K562 (cell line): ENCODE measurements at regions not wholly inside any gene's neighbourhood (a gene's known extent, or its start where the extent isn't known, plus 50 kb on each side); places are given as distances from the start of the nearest gene placed in this dataset.

ENCODE experiments used
- ATAC-seq: fragments of 200-7000 bp; cut with Tn5 transposase; 3 replicates; pipeline ENCODE4 v1.9.1; 2020; ENCODE audit warnings: moderate library complexity
- BruUV-seq: library from RNA; stranded (reverse); fragments of 400-500 nt; replicated peaks from 2 replicates; lab custom pipeline; 2021; lab: Mats Ljungman, UMichigan
- CTCF ChIA-PET: fragments of 300-600 bp; formaldehyde crosslinking; extraction: SDS; loops from one replicate; lab custom pipeline; 2021; ENCODE audit warnings: low intra/inter-chr PET ratio; lab: Yijun Ruan, JAX
- POLR2A ChIA-PET: fragments of 300-600, 350-650 bp; sonication (Branson Sonifier 250); formaldehyde crosslinking; extraction: SDS; loops from one replicate; lab custom pipeline; 2021; ENCODE audit warnings: antibody characterized with exemption, inconsistent platforms; lab: Yijun Ruan, JAX
- DNase-seq, 4 experiments: peaks; one replicate each; pipeline versions ENCODE4 v3.0.0 to v3.0.0-alpha.2; 2011 to 2018; ENCODE audit warnings: low spot score in 3 of 4, mixed read lengths in 3 of 4; ENCODE audit errors: extremely low read depth in 1 of 4
- FAIRE-seq: peaks from 2 replicates; lab custom pipeline; 2011; peaks lifted over from hg19 to GRCh38; lab: Jason Lieb, UNC
- H2AFZ ChIP-seq: 2 replicates; pipeline ENCODE4 v1.6.0; 2011; ENCODE audit warnings: low read depth, low read length, control low read depth, inconsistent platforms
- H3K27ac ChIP-seq: fragments of 200-600 bp; 3 replicates; pipeline ENCODE4 v1.8.0; 2011; ENCODE audit warnings: low read depth, mild to moderate bottlenecking, control low read depth, inconsistent platforms, low read length, moderate library complexity, mixed read lengths; ENCODE audit errors: extremely low read depth
- H3K27me3 ChIP-seq, 2 experiments: fragments of 300-600 bp in 1 of 2; 2 replicates in 1 of 2; 3 replicates in 1 of 2; pipeline versions ENCODE4 v1.6.0 to v1.8.0; 2011; ENCODE audit warnings: inconsistent platforms in 2 of 2, low read length in 2 of 2, mild to moderate bottlenecking in 1 of 2, mixed read lengths in 1 of 2, moderate library complexity in 1 of 2; ENCODE audit not compliant: control insufficient read depth in 2 of 2, insufficient read depth in 2 of 2
- H3K36me3 ChIP-seq: fragments of 300-600 bp; 3 replicates; pipeline ENCODE4 v1.8.0; 2011; ENCODE audit warnings: mild to moderate bottlenecking, low read length, inconsistent platforms; ENCODE audit not compliant: control insufficient read depth, insufficient read depth
- H3K4me1 ChIP-seq, 2 experiments: fragments of 200-600 bp in 1 of 2; replicated peaks in 1 of 2; 2 replicates in 1 of 2; 3 replicates in 1 of 2; pipeline versions ENCODE4 v1.5.1 to v1.8.0; 2011; ENCODE audit warnings: inconsistent platforms in 2 of 2, low read length in 2 of 2, mild to moderate bottlenecking in 1 of 2, mixed read lengths in 1 of 2, moderate library complexity in 1 of 2; ENCODE audit not compliant: control insufficient read depth in 2 of 2, insufficient read depth in 2 of 2
- H3K4me2 ChIP-seq: 2 replicates; pipeline ENCODE4 v1.6.1; 2011; ENCODE audit warnings: low read length, control low read depth, inconsistent platforms, mixed read lengths; ENCODE audit not compliant: insufficient read depth
- H3K4me3 ChIP-seq: fragments of 200-600 bp; sonication (generic), shearing (Covaris generic); 2 replicates; pipeline ENCODE4 v1.5.1; 2016; ENCODE audit warnings: control low read depth, inconsistent platforms
- H3K79me2 ChIP-seq: fragments of 200-600 bp; 3 replicates; pipeline ENCODE4 v1.8.0; 2011; ENCODE audit warnings: low read length, inconsistent platforms; ENCODE audit not compliant: control insufficient read depth, insufficient read depth
- H3K9ac ChIP-seq, 2 experiments: 2 replicates each; pipeline versions ENCODE4 v1.6.0 to v1.6.1; 2011; ENCODE audit warnings: low read depth in 2 of 2, low read length in 2 of 2, control low read depth in 1 of 2, inconsistent platforms in 1 of 2, mild to moderate bottlenecking in 1 of 2, mixed read lengths in 1 of 2; ENCODE audit not compliant: insufficient read depth in 1 of 2
- H3K9me1 ChIP-seq: one replicate; pipeline ENCODE4 v1.6.0; 2011; ENCODE audit warnings: inconsistent platforms, mild to moderate bottlenecking, low read length, moderate library complexity; ENCODE audit not compliant: control insufficient read depth, insufficient read depth
- H3K9me3 ChIP-seq: replicated peaks from 2 replicates; pipeline ENCODE4 v1.5.1; 2011; ENCODE audit warnings: low read depth, low read length, inconsistent platforms; ENCODE audit not compliant: control insufficient read depth, insufficient read depth
- H4K20me1 ChIP-seq: replicated peaks from 2 replicates; pipeline ENCODE4 v1.6.1; 2011; ENCODE audit warnings: low read length, inconsistent platforms, mixed read lengths; ENCODE audit not compliant: control insufficient read depth, insufficient read depth
- CBX3 ChIP-seq, 2 experiments: IDR thresholded peaks; 1 replicate in 1 of 2; 2 replicates in 1 of 2; pipeline ENCODE4 v1.6.1; 2012; ENCODE audit warnings: inconsistent platforms in 2 of 2, low read length in 2 of 2, borderline replicate concordance in 1 of 2, control low read depth in 1 of 2
- CEBPZ ChIP-seq: fragments of 150-350 bp; IDR thresholded peaks from 2 replicates; pipeline ENCODE4 v1.6.1; 2014; ENCODE audit warnings: low read depth, mild to moderate bottlenecking, low read length, borderline replicate concordance
- CHD7 ChIP-seq: fragments of 200-600 bp; sonication (generic); IDR thresholded peaks from one replicate; pipeline ENCODE4 v1.6.1; 2012; ENCODE audit warnings: mild to moderate bottlenecking, low read depth, low read length, inconsistent platforms
- GATAD2B ChIP-seq: fragments of 450-650 bp; IDR thresholded peaks from 2 replicates; pipeline ENCODE4 v1.6.1; 2017; ENCODE audit warnings: mild to moderate bottlenecking, borderline replicate concordance
- JUND ChIP-seq, 2 experiments: IDR thresholded peaks; 2 replicates in 1 of 2; 3 replicates in 1 of 2; pipeline ENCODE4 v1.6.1; 2011; ENCODE audit warnings: borderline replicate concordance in 2 of 2, low read depth in 2 of 2, low read length in 2 of 2, improper control_type of control experiment in 1 of 2, missing biosample characterization in 1 of 2, missing genetic modification characterization in 1 of 2, missing genetic modification reagents in 1 of 2
- NBN ChIP-seq: fragments of 450-650 bp; IDR thresholded peaks from 2 replicates; pipeline ENCODE4 v1.6.1; 2016; ENCODE audit warnings: low read depth, mild to moderate bottlenecking
- RBM39 ChIP-seq: fragments of 200-400 bp; formaldehyde crosslinking; optimal IDR thresholded peaks from 2 replicates; pipeline ENCODE3; 2018; ENCODE audit warnings: low read depth, low read length
- WGBS: fragments of 100-300 bp; shearing (Covaris generic); methylation state at CpG from one replicate; pipeline ENCODE4 v1.1.6; 2016; ENCODE audit warnings: low coverage, mixed read lengths; ENCODE audit not compliant: insufficient coverage; ENCODE audit errors: missing lambda C conversion rate; 5-methylcytosine and 5-hydroxymethylcytosine counted together
- in situ Hi-C: fragments of 300-500 bp; cut with MboI; formaldehyde crosslinking; loops from 4 replicates; pipeline ENCODE4 v1.15.0; 2018; ENCODE audit warnings: inconsistent platforms, mixed read lengths
- intact Hi-C: fragments of 100-400 bp; cut with micrococcal nuclease; formaldehyde crosslinking; loops from 2 replicates; pipeline ENCODE4 v1.14.2; 2022

- Histone ChIP-seq H3K27me3 (no peaks in the 10 kb centered on the region), H3K79me2 (no peaks in the 10 kb centered on the region), H3K9me1 (no peaks in the 10 kb centered on the region), H3K4me3 (no peak overlapping the region), H2AFZ (peak overlapping the region; percentile 49), H3K9me3 (no peaks in the 10 kb centered on the region), H3K27ac (no peak overlapping the region), H3K36me3 (no peaks in the 10 kb centered on the region), H3K4me1 (peaks cover 0 to 5% of the 10 kb centered on the region in 2 experiments; a peak in 1 of 5 replicates), H3K9ac (no peak overlapping the region), H4K20me1 (no peaks in the 10 kb centered on the region), H3K4me2 (no peak overlapping the region)
- WGBS: 16% methylated on average over 6 of the region's 6 CpGs
- CTCF ChIA-PET: no interaction called here
- no peak for DNase-seq
- no TSS peak for BruUV-seq
- no peak for ATAC-seq
- in situ Hi-C loops: no loop called here
- intact Hi-C loops: no loop called here
- no peak for FAIRE-seq
- POLR2A ChIA-PET: interaction anchor here (0.7 to 1.7 kb wide), 3 partner anchors 11 to 18 kb away, joined by 3 read pairs; no protein-coding TSS in a partner anchor
- no peak for TF ChIP-seq JUND (IDR thresholded peaks at IDR 0.05; ENCODE audit: borderline replicate concordance, low read depth, low read length)
- TF ChIP-seq JUND (tag; IDR thresholded peaks at IDR 0.05; ENCODE audit: borderline replicate concordance, low read depth, low read length): no peak
- no peak for TF ChIP-seq RBM39
- TF ChIP-seq CBX3 (IDR thresholded peaks at IDR 0.05; ENCODE audit: borderline replicate concordance in 1 of 2, low read length in 2 of 2): no peak
- TF ChIP-seq GATAD2B: no peak
- TF ChIP-seq NBN: no peak
- no peak for TF ChIP-seq CEBPZ
- TF ChIP-seq CHD7: no peak
Observed at GRCh38 chr2:190794377-190794776, 86.2 kb upstream of the GLS start.
